Parathyroid adenoma (tissue), 2 donors: ENCODE measurements at regions not wholly inside any gene's neighbourhood (a gene's known extent, or its start where the extent isn't known, plus 50 kb on each side); places are given as distances from the start of the nearest gene placed in this dataset.

ENCODE experiments used
- H2AFZ ChIP-seq: fragments of 300-600 bp; sonication (generic); one replicate; pipeline ENCODE4 v1.7.0; 2017; ENCODE audit warnings: antibody characterized with exemption, mild to moderate bottlenecking
- H3K27ac ChIP-seq: fragments of 300-600 bp; sonication (generic); one replicate; pipeline ENCODE4 v1.7.0; 2017
- H3K27me3 ChIP-seq: fragments of 300-600 bp; sonication (generic); one replicate; pipeline ENCODE4 v1.7.0; 2017; ENCODE audit warnings: low read length; ENCODE audit not compliant: control insufficient read depth, insufficient read depth
- H3K36me3 ChIP-seq: fragments of 300-600 bp; sonication (generic); one replicate; pipeline ENCODE4 v1.7.0; 2017; ENCODE audit warnings: low read length; ENCODE audit not compliant: control insufficient read depth, insufficient read depth
- H3K4me1 ChIP-seq: fragments of 300-600 bp; sonication (generic); one replicate; pipeline ENCODE4 v1.7.0; 2017; ENCODE audit warnings: control low read depth
- H3K4me2 ChIP-seq: fragments of 300-600 bp; sonication (generic); one replicate; pipeline ENCODE4 v1.7.0; 2017; ENCODE audit warnings: low read length
- H3K4me3 ChIP-seq: fragments of 300-600 bp; sonication (generic); one replicate; pipeline ENCODE4 v1.7.0; 2017; ENCODE audit warnings: low read depth, low read length
- H3K79me2 ChIP-seq: fragments of 300-600 bp; sonication (generic); one replicate; pipeline ENCODE4 v1.7.0; 2017; ENCODE audit warnings: control low read depth
- H3K9ac ChIP-seq: fragments of 300-600 bp; sonication (generic); one replicate; pipeline ENCODE4 v1.7.0; 2017; ENCODE audit warnings: mild to moderate bottlenecking
- H3K9me3 ChIP-seq: fragments of 300-600 bp; sonication (generic); one replicate; pipeline ENCODE4 v1.7.0; 2017; ENCODE audit warnings: low read length; ENCODE audit not compliant: control insufficient read depth
- CTCF ChIP-seq: fragments of 300-600 bp; sonication (generic); IDR thresholded peaks from one replicate; pipeline ENCODE4 v1.7.0; 2017; ENCODE audit warnings: antibody characterized with exemption, mild to moderate bottlenecking
- donor health status: primary hyperparathyroidism.

DNA sequence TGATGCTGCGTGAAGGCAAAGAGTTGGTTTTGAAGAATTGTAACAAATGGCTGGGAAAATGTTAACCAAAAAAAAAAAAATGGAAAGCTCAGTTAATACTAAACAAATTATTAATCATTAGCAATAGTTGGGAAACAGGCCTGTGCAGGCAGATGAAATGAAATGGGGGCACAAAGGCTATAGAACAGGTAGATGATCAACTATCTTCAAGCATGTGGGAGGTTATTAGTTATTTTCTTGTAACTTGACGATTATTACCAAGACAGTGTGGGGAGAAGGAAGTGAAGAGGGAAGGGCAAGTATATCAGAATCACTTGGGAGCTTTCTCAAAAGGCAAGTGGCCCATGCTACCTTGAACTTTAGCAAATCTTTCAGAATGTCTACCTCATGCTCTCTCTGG is 351.9 kb downstream of the BCOR start:
- H3K79me2 ChIP-seq, result no peaks in the 10 kb centered on the region
- H3K27me3 ChIP-seq, result no peaks in the 10 kb centered on the region
- no peak overlapping the region for H2AFZ ChIP-seq
- H3K9ac ChIP-seq, result no peak overlapping the region
- no peak overlapping the region for H3K4me3 ChIP-seq
- H3K27ac ChIP-seq, result no peak overlapping the region
- H3K4me2 ChIP-seq, result no peak overlapping the region
- no peaks in the 10 kb centered on the region for H3K4me1 ChIP-seq
- H3K9me3 ChIP-seq, result no peaks in the 10 kb centered on the region
- TF ChIP-seq CTCF, result no peak
- no peaks in the 10 kb centered on the region for H3K36me3 ChIP-seq

DNA sequence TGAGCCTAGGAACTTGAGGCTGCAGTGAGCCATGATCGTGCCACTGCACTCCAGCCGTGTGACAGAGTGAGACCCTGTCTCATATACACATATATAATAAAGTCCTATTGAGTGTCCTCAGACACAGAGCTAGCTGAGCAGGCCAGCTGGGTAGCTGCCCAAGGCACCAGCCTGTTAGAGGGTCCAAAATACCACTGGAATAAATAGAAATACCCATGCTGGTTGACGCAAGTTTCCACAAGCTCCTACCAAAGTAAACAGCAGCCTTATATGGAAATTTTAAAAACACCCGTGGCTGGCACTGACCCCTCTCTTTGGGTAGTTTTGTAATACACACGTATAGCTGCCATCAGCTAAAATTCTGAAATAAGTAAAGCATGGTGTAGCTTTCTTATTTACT is 348.6 kb downstream of the BCOR start:
- H3K4me2 ChIP-seq, result no peak overlapping the region
- no peak overlapping the region for H3K27ac ChIP-seq
- no peak for TF ChIP-seq CTCF

GRCh38 chrX:39749728-39750127 is 348.0 kb downstream of the BCOR start:
- no peak for TF ChIP-seq CTCF
- Histone ChIP-seq H3K27ac (no peak overlapping the region), H3K9me3 (no peaks in the 10 kb centered on the region), H3K4me2 (no peak overlapping the region), H3K79me2 (no peaks in the 10 kb centered on the region), H3K4me1 (no peaks in the 10 kb centered on the region), H3K9ac (no peak overlapping the region), H3K4me3 (no peak overlapping the region), H3K27me3 (no peaks in the 10 kb centered on the region), H3K36me3 (no peaks in the 10 kb centered on the region), H2AFZ (no peak overlapping the region)

More for the DNA sequence above, 348.6 kb downstream of the BCOR start:
- no peaks in the 10 kb centered on the region for H3K36me3 ChIP-seq
- H3K27me3 ChIP-seq, result no peaks in the 10 kb centered on the region
- no peaks in the 10 kb centered on the region for H3K4me1 ChIP-seq
- H3K79me2 ChIP-seq, result no peaks in the 10 kb centered on the region
- no peak overlapping the region for H3K9ac ChIP-seq
- no peak overlapping the region for H2AFZ ChIP-seq
- H3K4me3 ChIP-seq, result no peak overlapping the region
- no peaks in the 10 kb centered on the region for H3K9me3 ChIP-seq

GRCh38 chrX:39750256-39750790 is 347.4 kb downstream of the BCOR start:
- Histone ChIP-seq H3K9ac (no peak overlapping the region), H3K9me3 (no peaks in the 10 kb centered on the region), H3K4me1 (no peaks in the 10 kb centered on the region), H3K27me3 (no peaks in the 10 kb centered on the region), H3K79me2 (no peaks in the 10 kb centered on the region), H3K27ac (no peak overlapping the region), H3K4me2 (no peak overlapping the region), H3K4me3 (no peak overlapping the region), H3K36me3 (no peaks in the 10 kb centered on the region), H2AFZ (no peak overlapping the region)
- no peak for TF ChIP-seq CTCF

DNA sequence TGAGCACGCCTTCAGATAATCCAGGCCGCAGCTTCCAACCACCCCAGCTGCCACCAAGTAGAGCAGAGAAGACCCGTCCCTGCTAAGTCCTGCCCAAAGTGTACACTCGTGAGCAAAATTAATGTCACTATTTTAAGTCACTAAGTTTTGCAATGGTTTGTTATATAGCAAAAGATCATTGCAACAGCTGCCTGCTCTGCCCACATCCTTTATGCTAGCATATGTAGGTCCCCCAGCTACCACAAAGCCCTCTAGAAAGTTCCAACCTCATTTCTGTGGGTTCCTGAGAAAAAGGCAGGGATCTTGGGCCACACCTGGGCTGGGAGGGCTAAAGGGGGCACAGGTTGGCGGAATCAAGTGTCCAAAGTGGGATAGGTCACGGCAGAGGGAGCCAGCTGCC is 346.9 kb downstream of the BCOR start:
- no peaks in the 10 kb centered on the region for H3K36me3 ChIP-seq
- H3K9me3 ChIP-seq, result no peaks in the 10 kb centered on the region
- H3K4me2 ChIP-seq, result no peak overlapping the region
- H3K4me3 ChIP-seq, result no peak overlapping the region
- no peaks in the 10 kb centered on the region for H3K79me2 ChIP-seq
- H3K27ac ChIP-seq, result no peak overlapping the region
- no peaks in the 10 kb centered on the region for H3K4me1 ChIP-seq
- no peak for TF ChIP-seq CTCF
- H3K9ac ChIP-seq, result no peak overlapping the region
- no peak overlapping the region for H2AFZ ChIP-seq
- no peaks in the 10 kb centered on the region for H3K27me3 ChIP-seq
